Adipocyte (in vitro differentiated cells): ENCODE measurements at regions not wholly inside any gene's neighbourhood (a gene's known extent, or its start where the extent isn't known, plus 50 kb on each side); places are given as distances from the start of the nearest gene placed in this dataset.
A peak's percentile ranks its signal among the peaks of the same experiment; 100 is the strongest.

ENCODE experiments used
- DNase-seq: peaks from one replicate; pipeline ENCODE4 v3.0.0-alpha.2; 2015; ENCODE audit warnings: low read depth
- H3K27me3 ChIP-seq: replicated peaks from 2 replicates; pipeline ENCODE4 v1.7.0; 2013; ENCODE audit warnings: mild to moderate bottlenecking, low read length, moderate library complexity; ENCODE audit not compliant: control insufficient read depth, insufficient read depth
- H3K36me3 ChIP-seq: 2 replicates; pipeline ENCODE4 v1.7.0; 2013; ENCODE audit warnings: low read length, mild to moderate bottlenecking, moderate library complexity; ENCODE audit not compliant: control insufficient read depth, insufficient read depth, severe bottlenecking
- H3K4me1 ChIP-seq: 2 replicates; pipeline ENCODE4 v1.7.0; 2013; ENCODE audit warnings: mild to moderate bottlenecking, low read length, moderate library complexity; ENCODE audit not compliant: control insufficient read depth, insufficient read depth
- H3K4me3 ChIP-seq: 2 replicates; pipeline ENCODE4 v1.7.0; 2013; ENCODE audit warnings: mild to moderate bottlenecking, low read length, moderate library complexity
- H3K9ac ChIP-seq: 2 replicates; pipeline ENCODE4 v1.7.0; 2013; ENCODE audit warnings: mild to moderate bottlenecking, low read length, moderate library complexity
- H3K9me3 ChIP-seq: 2 replicates; pipeline ENCODE4 v1.7.0; 2013; ENCODE audit warnings: mild to moderate bottlenecking, low read length, moderate library complexity; ENCODE audit not compliant: control insufficient read depth

- H3K36me3 ChIP-seq, result no peaks in the 10 kb centered on the region
- DNase-seq, result no peak
Measured at GRCh38 chr12:75727577-75727976, 216.2 kb upstream of the KRR1 start.

GRCh38 chr12:75725521-75726111, 214.2 kb upstream of the KRR1 start:
- DNase-seq, result peak; percentile 47
- Histone ChIP-seq H3K9me3 (no peaks in the 10 kb centered on the region), H3K9ac (no peak overlapping the region), H3K36me3 (no peaks in the 10 kb centered on the region), H3K27me3 (no peaks in the 10 kb centered on the region), H3K4me3 (peak overlapping the region; percentile 46), H3K4me1 (peaks cover 45% of the 10 kb centered on the region)

More at GRCh38 chr12:75727577-75727976, 216.2 kb upstream of the KRR1 start:
- peaks cover 26% of the 10 kb centered on the region for H3K4me1 ChIP-seq
- H3K9ac ChIP-seq, result no peak overlapping the region
- H3K27me3 ChIP-seq, result no peaks in the 10 kb centered on the region
- H3K4me3 ChIP-seq, result no peak overlapping the region
- no peaks in the 10 kb centered on the region for H3K9me3 ChIP-seq

GRCh38 chr12:75724928-75725312, 213.5 kb upstream of the KRR1 start:
- Histone ChIP-seq H3K9ac (peak overlapping the region; percentile 53), H3K4me3 (peak overlapping the region; percentile 48), H3K27me3 (no peaks in the 10 kb centered on the region), H3K9me3 (no peaks in the 10 kb centered on the region), H3K36me3 (no peaks in the 10 kb centered on the region), H3K4me1 (peaks cover 47% of the 10 kb centered on the region)
- peak; percentile 77 for DNase-seq

- no peaks in the 10 kb centered on the region for H3K27me3 ChIP-seq
- no peaks in the 10 kb centered on the region for H3K36me3 ChIP-seq
- H3K9ac ChIP-seq, result peak overlapping the region; percentile 53
- no peaks in the 10 kb centered on the region for H3K9me3 ChIP-seq
- peaks cover 47% of the 10 kb centered on the region for H3K4me1 ChIP-seq
- DNase-seq, result no peak
- peak overlapping the region; percentile 48 for H3K4me3 ChIP-seq
Measured at GRCh38 chr12:75724307-75724927, 213.0 kb upstream of the KRR1 start.

- Histone ChIP-seq H3K4me3 (peak overlapping the region; percentile 42), H3K4me1 (peaks cover 47% of the 10 kb centered on the region), H3K27me3 (no peaks in the 10 kb centered on the region), H3K36me3 (no peaks in the 10 kb centered on the region), H3K9me3 (no peaks in the 10 kb centered on the region), H3K9ac (peak overlapping the region; percentile 5)
- DNase-seq, result peak; percentile 90
Measured at GRCh38 chr12:75722714-75723200, 211.3 kb upstream of the KRR1 start.

GRCh38 chr12:75721796-75722195, 210.4 kb upstream of the KRR1 start:
- H3K36me3 ChIP-seq, result no peaks in the 10 kb centered on the region
- no peak overlapping the region for H3K4me3 ChIP-seq
- H3K9me3 ChIP-seq, result no peaks in the 10 kb centered on the region
- H3K27me3 ChIP-seq, result no peaks in the 10 kb centered on the region
- DNase-seq, result no peak
- H3K9ac ChIP-seq, result no peak overlapping the region
- H3K4me1 ChIP-seq, result peaks cover 47% of the 10 kb centered on the region

GRCh38 chr12:75720812-75721641, 209.6 kb upstream of the KRR1 start:
- peak; percentile 41 for DNase-seq
- H3K27me3 ChIP-seq, result no peaks in the 10 kb centered on the region
- no peaks in the 10 kb centered on the region for H3K36me3 ChIP-seq
- H3K9ac ChIP-seq, result no peak overlapping the region
- peaks cover 46% of the 10 kb centered on the region for H3K4me1 ChIP-seq
- no peaks in the 10 kb centered on the region for H3K9me3 ChIP-seq
- H3K4me3 ChIP-seq, result no peak overlapping the region

GRCh38 chr12:75717902-75718301, 206.5 kb upstream of the KRR1 start:
- Histone ChIP-seq H3K9ac (no peak overlapping the region), H3K9me3 (no peaks in the 10 kb centered on the region)

GRCh38 chr12:75716291-75717025, 205.0 kb upstream of the KRR1 start:
- H3K27me3 ChIP-seq, result no peaks in the 10 kb centered on the region
- H3K9me3 ChIP-seq, result no peaks in the 10 kb centered on the region
- no peak for DNase-seq
- peaks cover 10% of the 10 kb centered on the region for H3K4me1 ChIP-seq
- no peak overlapping the region for H3K4me3 ChIP-seq
- H3K9ac ChIP-seq, result no peak overlapping the region
- no peaks in the 10 kb centered on the region for H3K36me3 ChIP-seq

More at GRCh38 chr12:75717902-75718301, 206.5 kb upstream of the KRR1 start:
- no peak overlapping the region for H3K4me3 ChIP-seq
- H3K27me3 ChIP-seq, result no peaks in the 10 kb centered on the region
- no peaks in the 10 kb centered on the region for H3K36me3 ChIP-seq
- peaks cover 24% of the 10 kb centered on the region for H3K4me1 ChIP-seq
- DNase-seq, result no peak

- Histone ChIP-seq H3K27me3 (no peaks in the 10 kb centered on the region), H3K9me3 (no peaks in the 10 kb centered on the region), H3K4me1 (peaks cover 2% of the 10 kb centered on the region), H3K4me3 (no peak overlapping the region), H3K9ac (no peak overlapping the region), H3K36me3 (no peaks in the 10 kb centered on the region)
- DNase-seq, result no peak
Measured at GRCh38 chr12:75715682-75716081, 204.3 kb upstream of the KRR1 start.

- no peaks in the 10 kb centered on the region for H3K9me3 ChIP-seq
- H3K36me3 ChIP-seq, result no peaks in the 10 kb centered on the region
- no peaks in the 10 kb centered on the region for H3K4me1 ChIP-seq
- no peak overlapping the region for H3K4me3 ChIP-seq
- no peak overlapping the region for H3K9ac ChIP-seq
- DNase-seq, result no peak
- no peaks in the 10 kb centered on the region for H3K27me3 ChIP-seq
Measured at GRCh38 chr12:75715323-75715644, 203.9 kb upstream of the KRR1 start.
